NCI-H2029 (cell line): ENCODE measurements at regions not wholly inside any gene's neighbourhood (a gene's known extent, or its start where the extent isn't known, plus 50 kb on each side); places are given as distances from the start of the nearest gene placed in this dataset.
A peak's percentile ranks its signal among the peaks of the same experiment; 100 is the strongest.

Experiments
- DNase-seq: peaks from one replicate; lab custom pipeline; 2025; lab: John Stamatoyannopoulos, UW

DNA sequence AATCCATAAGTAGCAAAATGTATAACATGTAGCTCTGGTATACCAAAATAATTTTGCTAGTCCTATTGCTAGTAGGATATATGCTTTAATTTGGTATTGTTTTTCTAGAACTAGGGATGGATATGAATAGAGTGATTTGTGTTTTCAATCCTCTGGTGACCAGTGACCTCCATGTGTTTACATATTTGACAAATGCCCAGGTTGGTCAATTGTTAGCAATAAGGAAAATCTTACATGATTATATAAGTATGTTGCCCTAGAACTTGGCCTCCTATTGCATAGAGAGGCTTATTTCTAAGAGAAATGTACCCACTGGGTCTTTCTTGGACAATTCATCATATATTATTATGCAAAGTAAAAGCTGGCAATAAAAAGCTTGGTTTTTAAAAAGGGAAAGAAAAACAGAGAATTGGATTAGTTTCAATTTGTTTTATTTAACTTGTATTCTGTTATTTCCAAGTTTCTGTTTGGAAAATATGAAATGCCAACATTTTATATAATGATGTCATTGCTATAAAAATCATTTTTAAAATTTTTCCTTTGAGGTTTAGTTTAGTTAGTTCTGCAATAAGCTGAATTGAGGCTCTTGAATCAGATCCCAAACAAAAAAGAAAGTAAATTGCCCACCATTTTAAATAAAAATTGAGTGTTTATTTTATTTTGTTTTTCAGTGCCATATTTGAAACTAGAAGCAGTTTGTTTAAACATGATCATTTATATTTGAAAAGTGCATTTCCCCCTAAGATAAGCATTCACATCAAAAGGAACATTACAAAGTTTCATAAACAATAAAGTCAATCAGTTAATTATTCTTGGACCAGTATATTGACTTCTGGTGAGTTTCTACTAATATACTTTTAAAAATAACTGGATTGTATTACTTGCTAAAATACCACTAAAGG is 210.9 kb downstream of the ZC3H11B start:
- no peak for DNase-seq

DNA sequence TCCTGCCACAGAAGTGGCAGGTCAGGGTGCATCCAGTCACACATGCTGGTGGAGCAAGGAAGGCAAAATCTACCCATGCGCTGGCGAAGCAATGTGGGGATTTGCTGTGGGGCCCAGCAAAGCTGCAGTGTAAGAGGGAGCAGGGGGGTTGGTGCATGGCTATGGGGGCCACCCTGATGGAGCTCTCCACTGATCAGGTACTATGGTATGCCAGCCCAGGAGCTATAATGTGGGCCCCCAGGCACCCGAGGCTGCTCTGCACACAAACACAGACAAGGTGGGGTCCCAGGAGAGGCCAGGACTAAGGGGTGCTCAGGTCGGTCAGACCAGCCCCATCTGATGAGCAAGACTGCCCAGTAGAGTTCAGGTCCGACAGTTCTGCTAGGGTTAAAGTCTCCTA is 213.5 kb downstream of the ZC3H11B start:
- DNase-seq = no peak

DNA sequence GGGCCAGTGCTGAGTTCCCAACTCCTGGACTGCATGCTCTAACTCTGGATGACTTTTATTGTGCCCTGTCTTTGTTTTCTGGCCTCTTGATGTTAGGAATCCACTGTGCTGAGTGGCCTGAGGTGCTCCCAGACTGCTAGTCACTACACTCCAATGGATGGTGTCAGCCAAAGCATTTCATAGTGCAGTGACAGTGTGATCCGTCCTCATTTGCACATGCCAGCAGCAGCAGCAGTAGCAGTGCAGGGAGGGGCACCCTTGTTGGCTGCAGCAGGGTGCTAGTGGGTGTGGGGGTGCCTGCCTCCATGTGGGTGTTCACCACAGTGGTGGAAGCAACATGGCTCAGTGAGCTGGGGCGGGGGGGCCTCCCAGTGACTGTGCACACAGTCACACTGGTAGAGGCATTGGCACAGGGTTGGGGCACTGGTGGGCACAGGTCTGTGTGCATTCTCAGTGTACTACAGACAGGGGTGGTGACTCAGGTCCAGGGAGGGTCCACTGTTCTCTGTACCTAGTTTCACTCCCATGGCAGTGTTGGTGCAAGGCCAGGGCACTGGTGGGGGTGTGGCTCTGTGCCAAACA is 214.0 kb downstream of the ZC3H11B start:
- DNase-seq = no peak

DNA sequence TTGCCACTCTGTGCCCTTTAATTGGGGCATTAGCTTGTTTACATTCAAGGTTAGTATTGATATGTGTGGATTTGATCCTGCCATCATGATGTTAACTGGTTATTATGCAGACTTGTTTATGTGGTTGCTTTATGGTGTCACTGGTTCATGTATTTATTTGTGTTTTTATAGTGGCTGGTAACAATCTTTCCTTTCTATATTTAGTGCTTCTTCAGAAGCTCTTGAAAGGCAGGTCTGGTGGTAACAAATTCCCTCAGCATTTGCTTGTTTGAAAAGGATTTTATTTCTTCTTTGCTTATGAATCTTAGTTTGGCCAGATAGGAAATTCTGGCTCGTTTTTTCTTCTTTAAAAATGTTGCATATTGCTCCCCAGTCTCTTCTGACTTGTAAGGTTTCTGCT is 215.4 kb downstream of the ZC3H11B start:
- no peak for DNase-seq

DNA sequence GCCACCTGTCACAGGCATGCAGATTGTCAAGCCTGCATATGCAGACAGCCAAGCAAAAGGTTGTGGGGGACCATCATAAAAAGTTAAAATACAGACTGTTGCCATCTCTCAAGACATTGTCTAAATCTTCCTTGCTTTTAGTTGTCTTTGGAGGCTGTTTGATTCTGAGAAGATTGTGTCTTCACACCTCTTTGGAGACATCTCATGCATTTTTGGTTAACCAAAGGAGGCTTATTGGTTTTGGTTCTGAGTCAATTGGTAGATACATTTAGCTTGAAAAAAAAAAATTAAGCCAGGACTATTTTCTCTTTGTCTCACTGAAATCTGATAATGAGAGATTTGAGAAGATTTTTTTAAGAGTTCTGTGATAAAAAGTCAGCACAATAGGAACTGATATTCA is 217.6 kb downstream of the LYPLAL1 start:
- no peak for DNase-seq

DNA sequence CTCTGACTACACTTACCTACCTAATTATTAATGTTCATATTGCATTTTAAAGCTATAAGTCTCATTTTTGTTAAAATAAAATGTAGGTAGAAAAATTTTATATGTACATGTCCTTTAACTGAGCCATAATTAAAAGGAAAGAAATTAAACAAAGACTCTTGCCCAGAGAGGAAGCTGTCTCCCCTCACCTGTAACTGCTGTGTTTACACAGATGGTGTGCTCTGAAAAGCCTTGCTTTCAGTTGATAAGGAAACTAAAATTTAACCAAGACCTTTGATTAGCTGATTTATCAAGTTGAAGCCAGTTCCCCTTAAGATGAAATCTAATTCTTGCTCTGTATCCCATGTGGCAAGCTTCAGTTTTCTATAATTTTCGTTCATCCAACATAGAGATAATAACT is 213.5 kb downstream of the LYPLAL1 start:
- DNase-seq = peak; percentile 35

DNA sequence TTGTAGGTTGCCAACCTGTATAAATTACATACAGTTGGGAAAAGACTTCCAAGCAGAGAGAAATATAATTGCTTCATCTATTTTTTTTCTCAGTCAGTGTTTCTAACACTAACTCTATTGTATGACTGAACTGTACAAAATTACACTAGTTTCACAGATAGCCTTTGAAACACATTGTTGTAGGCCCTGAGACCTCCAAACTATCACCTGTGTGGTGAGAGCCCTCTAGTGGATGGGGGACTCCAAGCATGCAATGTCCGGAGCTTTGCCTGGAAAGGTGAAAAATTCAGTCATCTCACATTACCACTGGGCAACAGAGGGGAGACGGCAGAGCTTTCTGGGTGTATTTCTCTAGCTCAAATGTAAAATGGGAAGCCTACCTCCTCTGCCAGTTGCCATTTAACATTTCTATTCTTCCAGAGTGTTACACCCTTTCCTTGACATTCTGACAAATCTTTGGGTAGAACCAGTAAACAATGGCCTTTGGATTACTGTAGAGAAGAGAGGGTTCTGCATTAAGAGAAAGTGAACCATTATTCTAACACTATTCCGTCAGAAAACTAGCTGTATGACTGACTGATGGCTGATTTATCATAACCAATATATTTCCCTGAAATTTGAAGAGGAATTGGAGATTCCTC is 212.2 kb downstream of the LYPLAL1 start:
- peak; percentile 42 for DNase-seq

DNA sequence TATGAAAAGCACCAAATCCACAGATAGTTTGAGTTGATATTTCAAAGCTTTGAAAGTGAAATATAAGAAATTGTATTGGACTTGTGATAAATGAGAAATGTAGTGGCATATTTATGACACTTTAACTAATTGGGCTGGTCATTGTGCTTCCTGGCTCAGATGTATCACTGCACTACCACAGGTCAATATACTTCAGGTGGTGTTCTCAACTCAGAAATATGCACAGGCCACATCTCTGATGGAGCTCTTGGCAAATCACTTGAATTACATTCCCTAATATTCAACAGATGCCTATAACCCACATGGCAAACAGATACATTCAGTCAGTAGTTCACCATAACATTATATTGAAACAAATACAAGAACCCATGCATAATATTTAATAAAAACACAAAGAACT is 209.6 kb downstream of the LYPLAL1 start:
- DNase-seq = no peak

DNA sequence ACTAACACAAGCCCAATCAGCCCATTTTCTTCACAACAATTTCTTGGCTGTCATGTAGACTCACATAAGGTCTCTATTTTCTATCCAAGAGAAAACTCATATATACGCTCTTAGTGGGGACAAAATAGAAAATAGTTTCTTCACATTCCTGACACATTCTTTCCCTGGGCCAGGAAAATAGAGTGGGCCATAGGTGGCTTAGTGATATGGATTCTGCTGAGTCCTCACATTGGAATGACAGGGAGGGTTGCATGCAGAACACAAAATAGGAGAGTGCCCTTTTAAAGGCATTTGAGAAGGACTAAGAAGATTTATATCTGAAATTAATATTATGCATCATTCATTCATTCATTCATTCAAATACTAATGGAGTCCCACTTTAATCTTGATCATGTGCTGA is 207.7 kb downstream of the LYPLAL1 start:
- DNase-seq = no peak

DNA sequence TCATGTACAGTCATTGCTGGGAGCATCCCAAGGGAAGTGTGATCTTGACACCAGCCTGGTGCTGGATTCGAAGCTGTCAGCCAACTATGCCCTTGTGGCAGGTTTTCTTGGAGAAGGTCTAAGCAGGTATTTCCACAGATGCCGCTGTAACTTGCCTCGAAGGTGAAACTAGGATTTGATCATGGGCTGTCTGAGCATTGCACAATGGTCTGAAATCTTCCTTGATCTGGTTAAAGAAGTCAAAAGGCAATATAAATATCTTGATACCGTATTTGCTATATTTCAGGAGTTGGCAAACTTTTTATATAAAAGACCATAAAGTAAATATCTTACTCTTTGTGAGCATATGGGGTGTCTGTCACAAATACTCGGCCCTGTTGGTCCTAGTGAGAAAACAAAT is 206.8 kb downstream of the LYPLAL1 start:
- DNase-seq = no peak

DNA sequence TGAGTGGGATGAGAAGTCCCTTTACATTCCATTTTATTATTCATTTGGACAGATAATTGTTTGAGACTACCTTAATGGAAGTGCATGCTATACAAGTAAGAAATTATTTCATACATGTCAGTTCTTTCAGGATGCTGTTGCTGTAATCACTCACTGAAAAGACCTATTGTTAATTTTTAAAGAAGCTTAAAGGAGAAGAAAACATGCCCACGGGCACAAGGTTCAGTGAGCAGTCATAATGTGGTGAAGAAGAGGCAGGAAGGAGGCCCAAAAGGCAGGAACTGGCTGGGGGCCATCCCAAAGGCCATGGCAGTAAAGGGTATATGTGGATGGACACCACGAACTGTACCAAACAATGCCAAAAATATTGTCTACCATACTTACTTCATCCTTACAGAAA is 206.0 kb downstream of the LYPLAL1 start:
- no peak for DNase-seq

DNA sequence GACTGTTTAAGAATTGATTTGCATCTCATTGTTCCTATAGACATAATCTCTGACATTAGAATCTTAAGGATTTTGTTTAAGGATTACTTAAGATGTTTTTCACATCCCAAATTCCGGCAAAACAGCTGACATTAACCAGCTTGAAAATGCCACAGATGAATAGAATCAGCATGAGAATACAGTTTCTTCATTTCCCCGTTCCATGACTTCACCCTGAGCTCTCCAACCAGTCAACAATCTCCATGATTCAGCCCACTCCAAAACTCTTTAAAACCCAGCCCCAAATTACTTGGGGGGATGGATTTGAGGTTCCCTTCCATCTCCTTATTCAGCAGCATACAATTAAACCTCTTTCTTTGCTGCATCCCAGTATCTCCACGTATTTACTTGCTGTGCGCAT is 201.0 kb downstream of the LYPLAL1 start:
- DNase-seq = no peak

DNA sequence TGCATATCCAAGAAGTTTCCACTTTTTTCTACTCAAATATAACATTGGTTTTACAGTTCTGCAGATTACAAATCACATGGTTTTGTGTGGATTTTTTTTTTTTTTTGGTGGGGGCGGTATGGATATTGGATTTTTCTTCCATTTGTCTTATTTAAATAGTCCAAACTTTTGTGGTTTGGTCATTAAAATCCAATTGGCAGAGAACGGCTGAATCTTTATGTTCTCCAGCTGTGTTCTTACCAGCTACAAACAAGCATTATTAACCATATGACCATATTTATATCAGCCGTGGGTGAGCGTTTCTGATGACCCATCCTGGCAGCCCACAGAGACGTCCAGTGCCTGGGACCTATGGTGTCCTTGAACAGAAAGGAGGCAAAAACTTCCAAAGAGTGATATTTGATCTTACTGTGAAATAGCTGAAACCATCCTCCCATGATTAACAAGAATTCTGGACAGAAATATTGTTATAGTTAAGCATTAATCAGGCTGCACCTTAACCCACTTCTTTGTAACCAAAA is 200.4 kb downstream of the LYPLAL1 start:
- no peak for DNase-seq

DNA sequence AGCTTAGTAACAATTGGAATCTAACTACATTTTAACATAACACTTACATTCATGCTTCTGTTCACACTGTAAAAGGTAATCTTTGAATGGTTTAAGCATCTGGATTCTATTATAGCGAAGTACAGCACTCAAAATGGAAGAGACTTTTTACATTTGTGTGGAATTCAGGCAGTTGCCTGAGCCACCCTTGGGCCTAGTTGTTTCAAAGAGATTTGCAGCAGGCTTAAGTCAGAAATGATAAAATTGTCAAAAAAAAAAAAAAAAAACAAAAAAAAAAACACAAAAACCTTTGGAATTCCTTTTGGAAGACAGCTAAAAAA is 199.9 kb downstream of the LYPLAL1 start:
- no peak for DNase-seq

DNA sequence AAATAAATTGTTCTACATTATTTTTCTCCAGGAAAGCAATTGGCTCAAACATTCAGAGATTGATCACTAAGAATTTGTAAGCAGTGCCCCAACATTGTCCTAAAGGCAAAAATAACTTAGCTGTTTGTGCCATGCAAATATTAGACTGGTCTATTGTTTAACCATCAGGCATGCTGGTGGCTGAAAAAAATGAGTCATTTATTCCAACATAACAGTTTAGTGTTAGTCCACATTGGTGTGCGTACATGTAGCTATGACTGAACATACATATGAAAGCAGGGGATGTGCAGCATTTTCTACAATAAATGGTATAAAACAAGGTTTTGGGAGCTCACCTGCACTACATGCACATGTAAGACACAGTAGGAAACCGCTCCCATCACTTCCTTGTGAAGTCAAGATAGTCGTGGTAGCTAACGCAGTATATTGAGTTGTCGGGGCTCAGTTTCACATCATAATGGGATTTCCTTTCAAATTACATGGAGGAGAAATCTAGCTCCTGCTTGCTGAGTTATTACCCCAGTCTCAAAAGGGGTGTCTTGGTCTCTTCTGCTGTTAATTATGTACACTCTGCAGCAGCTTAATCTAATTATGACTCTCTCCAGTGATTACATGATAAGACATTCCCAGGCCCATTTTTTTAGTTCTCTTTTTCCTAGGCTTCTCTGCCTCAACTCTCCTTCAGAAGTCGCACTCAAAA is 199.4 kb downstream of the LYPLAL1 start:
- no peak for DNase-seq

DNA sequence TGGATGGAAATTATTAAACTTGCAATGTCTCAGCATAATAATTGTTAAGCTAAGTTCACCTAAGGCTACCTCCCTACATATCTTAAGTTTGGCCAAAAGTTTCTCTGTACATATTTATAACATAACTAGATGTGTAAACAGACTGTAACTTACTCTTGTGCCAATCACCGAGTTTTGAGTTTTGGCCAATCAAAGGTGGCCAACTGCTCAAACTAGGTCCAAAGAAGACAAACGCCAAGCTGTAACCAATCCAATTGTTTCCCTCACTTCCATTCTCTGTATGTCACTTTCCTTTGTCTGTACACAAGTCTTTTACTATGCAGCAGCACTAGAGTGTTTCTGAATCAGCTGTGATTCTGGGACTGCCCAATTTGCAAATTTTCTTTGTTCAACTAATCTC is 197.8 kb downstream of the LYPLAL1 start:
- no peak for DNase-seq

DNA sequence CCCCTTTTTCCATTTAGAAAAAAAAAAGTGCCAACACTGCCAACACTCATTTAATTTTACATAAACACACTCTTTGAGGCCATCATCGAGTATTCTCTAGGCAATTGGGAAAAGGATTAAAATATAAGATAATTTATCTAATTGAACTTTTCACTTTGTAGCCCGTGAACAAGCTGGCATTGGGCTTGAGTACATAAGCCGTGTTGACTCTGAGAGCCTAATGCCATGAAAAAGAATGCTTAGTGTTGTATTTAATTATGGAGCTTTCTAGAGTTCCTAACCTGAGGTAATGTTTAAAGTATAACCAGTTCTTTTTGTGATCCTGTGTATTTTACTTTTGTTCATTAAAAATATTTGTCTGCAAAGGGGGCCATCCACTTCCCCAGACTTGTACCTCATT is 193.8 kb downstream of the LYPLAL1 start:
- no peak for DNase-seq

DNA sequence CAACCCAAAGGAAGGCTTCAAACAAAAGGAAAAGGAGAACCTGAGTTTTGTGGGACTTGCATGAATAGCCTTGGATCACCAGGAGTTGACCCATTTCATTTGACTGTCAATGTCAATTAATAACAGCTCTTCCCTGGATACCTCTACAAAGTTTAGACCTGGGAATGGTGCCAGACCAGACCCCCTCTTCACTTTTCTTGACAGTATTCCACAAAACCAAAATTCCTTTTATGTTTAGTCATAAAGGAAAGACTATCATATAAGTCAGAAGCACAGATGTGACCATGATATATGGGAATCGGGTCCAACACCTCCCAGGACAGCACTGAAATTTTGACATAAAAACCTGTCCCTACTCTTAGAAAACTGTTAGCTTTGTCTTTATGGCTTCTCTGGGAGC is 191.8 kb downstream of the LYPLAL1 start:
- DNase-seq = no peak

DNA sequence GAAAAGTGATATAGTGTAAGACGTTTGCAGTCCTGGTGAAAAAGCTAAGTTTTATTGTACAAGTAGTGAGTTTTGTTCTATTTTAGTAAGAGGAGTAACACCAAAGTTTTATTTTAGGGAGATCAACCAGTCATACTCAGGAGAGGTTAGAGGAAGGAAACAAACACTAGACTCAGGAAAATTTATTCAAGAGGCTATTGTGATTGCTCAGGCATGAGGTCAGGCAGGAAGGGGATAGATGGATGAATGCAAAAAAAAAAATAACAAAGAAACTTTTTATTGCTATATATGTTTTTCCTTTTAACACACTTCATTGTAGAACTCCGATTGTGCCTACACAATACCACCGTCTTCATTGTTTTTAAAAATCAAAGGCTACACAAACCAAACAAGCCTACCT is 189.0 kb downstream of the LYPLAL1 start:
- DNase-seq = no peak

DNA sequence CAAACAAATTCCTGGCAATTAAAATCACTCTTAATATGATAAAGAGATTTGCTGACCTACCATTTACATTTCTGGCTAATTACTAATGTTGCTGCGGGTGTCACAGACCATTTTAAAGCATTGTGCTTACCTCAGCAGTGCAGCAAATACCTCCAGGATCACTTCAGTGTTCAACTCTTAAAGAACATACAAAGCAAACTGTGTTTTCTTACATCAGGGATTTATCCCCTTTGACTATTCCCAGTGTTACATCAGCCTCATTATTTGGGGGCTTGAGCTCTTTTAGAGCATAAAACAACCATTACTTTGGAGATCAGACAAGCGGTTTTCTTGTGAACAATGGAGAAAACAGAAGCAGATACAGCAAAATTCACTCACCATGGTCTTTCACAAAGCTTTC is 185.4 kb downstream of the LYPLAL1 start:
- no peak for DNase-seq

DNA sequence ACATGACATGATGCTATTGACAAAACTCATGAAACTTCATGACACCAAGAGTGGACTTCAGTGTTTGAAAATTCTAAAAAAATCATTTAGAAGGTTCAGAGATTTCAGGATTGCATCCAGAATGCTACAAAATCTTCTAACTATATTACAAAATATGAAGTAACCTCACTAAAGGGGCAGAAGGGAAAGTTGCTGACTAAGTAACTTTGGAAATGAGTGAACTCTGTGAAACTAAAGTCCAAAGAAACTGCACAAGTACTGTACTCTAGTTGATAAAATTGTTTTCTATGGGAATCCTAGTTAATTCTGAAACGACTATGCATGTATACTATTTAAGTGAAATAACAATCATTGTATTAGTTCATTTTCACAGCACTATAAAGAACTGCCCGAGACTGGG is 184.4 kb downstream of the LYPLAL1 start:
- DNase-seq = no peak

DNA sequence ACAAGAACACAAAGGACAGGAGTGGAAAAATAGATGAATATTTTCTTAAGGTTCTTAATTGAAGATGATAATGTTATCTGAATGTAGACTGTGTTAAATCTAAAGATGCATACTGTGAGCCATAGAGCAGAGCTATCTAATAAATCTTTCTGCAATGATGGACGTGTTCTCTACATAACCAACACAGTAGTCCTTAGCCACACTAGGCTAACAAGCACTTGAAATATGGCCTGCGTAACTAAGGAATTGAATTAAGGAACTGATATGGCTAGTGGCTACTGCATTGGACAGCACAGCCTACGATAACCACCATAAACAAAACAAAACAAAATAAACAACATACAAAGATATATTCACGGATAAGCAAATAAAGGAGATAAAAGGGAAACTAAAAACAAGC is 181.3 kb downstream of the LYPLAL1 start:
- DNase-seq = no peak
